SK-N-SH treated with all-trans-retinoic acid at 6 μM for 48 hours (cell line): ENCODE measurements at regions not wholly inside any gene's neighbourhood (a gene's known extent, or its start where the extent isn't known, plus 50 kb on each side); places are given as distances from the start of the nearest gene placed in this dataset.

Source experiments
- ISL1 ChIP-seq: fragments of 250-450 bp; sonication (Bioruptor Pico); IDR thresholded peaks from 2 replicates; pipeline ENCODE4 v2.1.2; 2022; ENCODE audit warnings: mild to moderate bottlenecking, moderate library complexity
- OSR1 ChIP-seq: fragments of 250-450 bp; sonication (Bioruptor Pico); IDR thresholded peaks from 2 replicates; pipeline ENCODE4 v1.8.0; 2022; ENCODE audit warnings: moderate library complexity, mild to moderate bottlenecking, inconsistent platforms
- ZFP3 ChIP-seq: fragments of 250-450 bp; sonication (Bioruptor Pico); IDR thresholded peaks from 2 replicates; pipeline ENCODE4 v1.5.0; 2020; ENCODE audit warnings: mild to moderate bottlenecking, moderate library complexity
- TF ChIP-seq, protein P1 (sequence below): fragments of 250-450 bp; sonication (Bioruptor Pico); IDR thresholded peaks from 2 replicates; pipeline ENCODE4 v1.5.0; 2020; ENCODE audit warnings: mild to moderate bottlenecking, moderate library complexity
- TF ChIP-seq, protein P2 (sequence below): fragments of 250-450 bp; sonication (Bioruptor Pico); IDR thresholded peaks from 2 replicates; pipeline ENCODE4 v1.5.1; 2020; ENCODE audit warnings: low read depth, mild to moderate bottlenecking, moderate library complexity

DNA sequence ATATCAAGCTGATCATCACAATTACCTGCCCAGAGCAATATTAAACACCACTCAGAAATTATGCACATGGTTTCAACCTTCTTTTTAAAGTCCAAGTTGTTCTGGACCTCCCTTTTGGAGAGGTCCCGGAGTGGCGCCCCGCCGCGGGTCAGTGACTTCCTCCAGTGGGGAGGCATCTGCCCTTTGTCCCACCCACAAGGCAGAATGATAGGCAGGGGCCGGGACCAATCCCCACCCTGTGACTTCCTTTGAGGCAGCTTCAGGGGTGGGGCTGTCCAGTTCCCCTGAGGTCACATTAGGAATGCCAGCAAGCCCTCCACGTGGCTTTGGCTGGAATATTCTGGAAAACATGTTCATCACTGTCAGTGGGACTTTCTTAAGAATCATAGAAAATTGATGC lies 207.0 kb downstream of the ANKRD60 start:
- TF ChIP-seq ZFP3 (CRISPR knock-in tag) (no peak), ISL1 (no peak), OSR1 (CRISPR knock-in tag) (no peak)
- TF ChIP-seq, protein P1, sequence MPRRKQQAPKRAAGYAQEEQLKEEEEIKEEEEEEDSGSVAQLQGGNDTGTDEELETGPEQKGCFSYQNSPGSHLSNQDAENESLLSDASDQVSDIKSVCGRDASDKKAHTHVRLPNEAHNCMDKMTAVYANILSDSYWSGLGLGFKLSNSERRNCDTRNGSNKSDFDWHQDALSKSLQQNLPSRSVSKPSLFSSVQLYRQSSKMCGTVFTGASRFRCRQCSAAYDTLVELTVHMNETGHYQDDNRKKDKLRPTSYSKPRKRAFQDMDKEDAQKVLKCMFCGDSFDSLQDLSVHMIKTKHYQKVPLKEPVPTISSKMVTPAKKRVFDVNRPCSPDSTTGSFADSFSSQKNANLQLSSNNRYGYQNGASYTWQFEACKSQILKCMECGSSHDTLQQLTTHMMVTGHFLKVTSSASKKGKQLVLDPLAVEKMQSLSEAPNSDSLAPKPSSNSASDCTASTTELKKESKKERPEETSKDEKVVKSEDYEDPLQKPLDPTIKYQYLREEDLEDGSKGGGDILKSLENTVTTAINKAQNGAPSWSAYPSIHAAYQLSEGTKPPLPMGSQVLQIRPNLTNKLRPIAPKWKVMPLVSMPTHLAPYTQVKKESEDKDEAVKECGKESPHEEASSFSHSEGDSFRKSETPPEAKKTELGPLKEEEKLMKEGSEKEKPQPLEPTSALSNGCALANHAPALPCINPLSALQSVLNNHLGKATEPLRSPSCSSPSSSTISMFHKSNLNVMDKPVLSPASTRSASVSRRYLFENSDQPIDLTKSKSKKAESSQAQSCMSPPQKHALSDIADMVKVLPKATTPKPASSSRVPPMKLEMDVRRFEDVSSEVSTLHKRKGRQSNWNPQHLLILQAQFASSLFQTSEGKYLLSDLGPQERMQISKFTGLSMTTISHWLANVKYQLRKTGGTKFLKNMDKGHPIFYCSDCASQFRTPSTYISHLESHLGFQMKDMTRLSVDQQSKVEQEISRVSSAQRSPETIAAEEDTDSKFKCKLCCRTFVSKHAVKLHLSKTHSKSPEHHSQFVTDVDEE (CRISPR knock-in tag): no peak
- TF ChIP-seq, protein P2, sequence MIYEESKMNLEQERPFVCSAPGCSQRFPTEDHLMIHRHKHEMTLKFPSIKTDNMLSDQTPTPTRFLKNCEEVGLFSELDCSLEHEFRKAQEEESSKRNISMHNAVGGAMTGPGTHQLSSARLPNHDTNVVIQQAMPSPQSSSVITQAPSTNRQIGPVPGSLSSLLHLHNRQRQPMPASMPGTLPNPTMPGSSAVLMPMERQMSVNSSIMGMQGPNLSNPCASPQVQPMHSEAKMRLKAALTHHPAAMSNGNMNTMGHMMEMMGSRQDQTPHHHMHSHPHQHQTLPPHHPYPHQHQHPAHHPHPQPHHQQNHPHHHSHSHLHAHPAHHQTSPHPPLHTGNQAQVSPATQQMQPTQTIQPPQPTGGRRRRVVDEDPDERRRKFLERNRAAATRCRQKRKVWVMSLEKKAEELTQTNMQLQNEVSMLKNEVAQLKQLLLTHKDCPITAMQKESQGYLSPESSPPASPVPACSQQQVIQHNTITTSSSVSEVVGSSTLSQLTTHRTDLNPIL: no peak
